ENCODE measurements at regions not wholly inside any gene's neighbourhood (a gene's known extent, or its start where the extent isn't known, plus 50 kb on each side); places are given as distances from the start of the nearest gene placed in this dataset.

DNA sequence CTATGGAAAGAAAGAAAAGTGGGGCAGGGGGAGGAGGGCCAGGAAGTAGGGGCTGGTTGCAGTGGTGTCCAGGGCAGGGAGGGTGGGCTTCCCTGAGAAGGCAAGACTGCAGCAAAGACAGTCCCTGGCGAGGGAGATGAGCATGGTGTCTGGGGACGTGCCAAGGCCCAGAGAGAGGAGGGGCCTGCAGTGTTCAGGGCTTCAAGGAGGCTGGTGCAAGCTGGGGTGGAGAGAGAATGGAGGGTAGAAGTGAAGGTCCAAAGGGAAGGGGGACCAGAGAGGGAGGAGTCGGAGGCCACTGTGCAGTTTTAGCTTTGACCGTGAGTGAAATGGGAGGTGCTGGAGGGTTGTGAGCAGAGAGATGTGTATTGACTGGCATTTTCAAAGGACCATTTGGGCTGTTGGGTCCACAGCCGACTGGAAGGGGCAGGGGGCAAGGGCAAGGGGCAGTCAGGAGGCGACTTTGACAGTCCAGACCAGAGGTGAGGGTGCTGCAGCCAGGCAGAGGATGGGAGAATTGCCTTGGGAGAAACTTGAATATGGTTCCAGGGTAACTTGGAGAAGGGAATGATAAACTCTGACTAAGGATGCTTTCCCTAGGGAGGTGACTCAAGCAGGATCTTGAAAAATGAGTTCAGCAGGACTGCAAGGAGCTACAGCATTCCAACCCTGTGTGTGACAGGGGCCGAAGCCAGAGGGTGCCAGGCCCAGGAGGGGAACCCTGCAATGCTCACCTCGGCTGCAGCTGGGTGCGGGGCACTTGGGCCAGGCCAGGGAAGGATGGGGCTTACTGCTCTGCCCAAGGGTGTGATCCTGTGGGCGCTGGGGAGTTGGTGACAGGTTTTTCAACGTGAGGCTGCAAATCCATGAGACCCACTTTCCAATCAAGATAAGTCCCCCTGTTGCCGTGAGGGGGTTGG is 177.1 kb upstream of the HAAO start:
- ChIA-PET POLR2A (interaction anchor here (0.9 to 2.0 kb wide), 4 partner anchors 125 to 257 kb away, joined by 3 to 8 read pairs (median 6); partner anchors contain the start of gene ZFP36L2), CTCF (interaction anchor here (1.5 kb wide), 1 partner anchor 259 kb away, joined by 8 read pairs; no protein-coding TSS in a partner anchor)
- H3K9me3 ChIP-seq (ENCODE audit: control insufficient read depth, insufficient read depth, low read length): peaks cover 3% of the 10 kb centered on the region
- DNase-seq (ENCODE audit: low read depth, low spot score): no peak
- no peaks in the 10 kb centered on the region for H3K27me3 ChIP-seq (ENCODE audit: control insufficient read depth, insufficient read depth, low read length)
- TF ChIP-seq, protein P1, sequence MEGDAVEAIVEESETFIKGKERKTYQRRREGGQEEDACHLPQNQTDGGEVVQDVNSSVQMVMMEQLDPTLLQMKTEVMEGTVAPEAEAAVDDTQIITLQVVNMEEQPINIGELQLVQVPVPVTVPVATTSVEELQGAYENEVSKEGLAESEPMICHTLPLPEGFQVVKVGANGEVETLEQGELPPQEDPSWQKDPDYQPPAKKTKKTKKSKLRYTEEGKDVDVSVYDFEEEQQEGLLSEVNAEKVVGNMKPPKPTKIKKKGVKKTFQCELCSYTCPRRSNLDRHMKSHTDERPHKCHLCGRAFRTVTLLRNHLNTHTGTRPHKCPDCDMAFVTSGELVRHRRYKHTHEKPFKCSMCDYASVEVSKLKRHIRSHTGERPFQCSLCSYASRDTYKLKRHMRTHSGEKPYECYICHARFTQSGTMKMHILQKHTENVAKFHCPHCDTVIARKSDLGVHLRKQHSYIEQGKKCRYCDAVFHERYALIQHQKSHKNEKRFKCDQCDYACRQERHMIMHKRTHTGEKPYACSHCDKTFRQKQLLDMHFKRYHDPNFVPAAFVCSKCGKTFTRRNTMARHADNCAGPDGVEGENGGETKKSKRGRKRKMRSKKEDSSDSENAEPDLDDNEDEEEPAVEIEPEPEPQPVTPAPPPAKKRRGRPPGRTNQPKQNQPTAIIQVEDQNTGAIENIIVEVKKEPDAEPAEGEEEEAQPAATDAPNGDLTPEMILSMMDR (IDR thresholded peaks at IDR 0.05; ENCODE audit: low read depth, low read length): no peak
- H3K4me3 ChIP-seq (ENCODE audit: low read depth, low read length): no peak overlapping the region
- peak overlapping the region; percentile 73 for H3K27ac ChIP-seq (ENCODE audit: low read depth, low read length)

DNA sequence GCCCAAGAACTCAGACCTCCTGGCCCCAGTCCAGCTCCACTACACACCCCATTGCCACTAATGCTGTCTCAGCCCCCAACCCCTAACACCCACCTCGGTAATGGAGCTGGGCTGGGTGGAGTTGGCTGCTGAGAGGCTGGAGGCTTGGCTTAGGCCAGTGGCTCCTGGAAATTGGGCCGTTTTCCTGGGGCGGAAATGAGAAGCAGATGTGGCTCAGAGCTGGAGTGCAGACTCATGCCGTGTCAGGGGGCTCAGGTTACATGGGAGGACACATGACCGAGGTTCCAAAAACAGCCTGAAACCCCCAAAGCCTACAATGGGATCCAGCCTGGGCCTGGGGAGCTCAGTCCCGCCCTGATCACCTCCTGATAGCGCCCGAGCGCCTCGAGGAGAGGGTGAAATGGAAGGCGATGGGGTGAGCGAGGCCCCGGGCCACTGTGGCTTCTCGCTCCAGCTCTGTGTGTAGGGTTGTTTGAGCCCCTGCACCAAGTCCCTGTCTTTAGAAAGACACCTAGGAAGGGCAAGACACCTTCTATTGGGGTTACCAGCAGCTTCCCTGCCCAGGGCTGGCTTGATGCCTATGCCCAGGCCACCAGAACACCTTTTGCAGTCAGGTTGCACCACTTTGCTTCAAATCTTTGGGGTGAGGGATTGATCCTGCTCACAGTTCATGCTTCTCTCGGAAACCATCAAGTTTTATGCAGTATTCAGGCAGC is 175.7 kb upstream of the HAAO start:
- DNase-seq (ENCODE audit: low read depth, low spot score): peak; percentile 81
- ChIA-PET POLR2A (interaction anchor here (0.6 to 1.2 kb wide), 3 partner anchors 74 to 253 kb away, joined by 3 to 5 read pairs (median 3); no protein-coding TSS in a partner anchor), CTCF (interaction anchor here (0.9 to 1.1 kb wide), 2 partner anchors 20 to 261 kb away, joined by 3 read pairs; no protein-coding TSS in a partner anchor)
- Histone ChIP-seq H3K27ac (ENCODE audit: low read depth, low read length) (peak overlapping the region; percentile 87), H3K9me3 (ENCODE audit: control insufficient read depth, insufficient read depth, low read length) (peaks cover 3% of the 10 kb centered on the region), H3K27me3 (ENCODE audit: control insufficient read depth, insufficient read depth, low read length) (no peaks in the 10 kb centered on the region), H3K4me3 (ENCODE audit: low read depth, low read length) (no peak overlapping the region)
- TF ChIP-seq, protein P1 (IDR thresholded peaks at IDR 0.05; ENCODE audit: low read depth, low read length): no peak

DNA sequence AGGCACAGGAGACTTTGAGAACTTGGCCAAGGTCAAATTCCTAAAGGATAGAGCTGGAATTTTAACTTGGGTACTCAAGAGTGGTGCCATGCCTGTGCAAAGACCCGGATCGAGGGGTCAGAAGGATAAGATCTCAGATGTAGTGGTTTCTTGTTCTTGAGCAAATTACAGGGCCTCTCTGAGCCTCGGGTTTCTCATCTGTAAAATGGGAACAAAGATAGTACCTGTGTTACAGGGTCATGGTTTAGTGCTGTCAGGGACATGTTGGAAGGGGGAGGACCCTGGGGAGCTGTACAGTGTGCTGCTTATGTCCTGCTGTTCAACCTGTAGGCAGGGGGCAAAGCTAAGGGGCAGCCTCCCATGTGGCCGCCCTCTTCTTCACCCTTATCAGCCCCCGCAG is 173.5 kb upstream of the HAAO start:
- no peak overlapping the region for H3K4me3 ChIP-seq (ENCODE audit: low read depth, low read length)
- DNase-seq (ENCODE audit: low read depth, low spot score): no peak
- TF ChIP-seq, protein P1 (IDR thresholded peaks at IDR 0.05; ENCODE audit: low read depth, low read length): no peak
- POLR2A ChIA-PET: interaction anchor here (0.7 to 1.3 kb wide), 2 partner anchors 260 to 1014 kb away, joined by 3 to 4 read pairs; partner anchors contain the start of gene ZFP36L2
- H3K27me3 ChIP-seq (ENCODE audit: control insufficient read depth, insufficient read depth, low read length): no peaks in the 10 kb centered on the region
- CTCF ChIA-PET: interaction anchor here (1.5 to 3.0 kb wide), 2 partner anchors 9 to 263 kb away, joined by 5 to 16 read pairs; no protein-coding TSS in a partner anchor
- H3K9me3 ChIP-seq (ENCODE audit: control insufficient read depth, insufficient read depth, low read length): no peaks in the 10 kb centered on the region
- H3K27ac ChIP-seq (ENCODE audit: low read depth, low read length): no peak overlapping the region

DNA sequence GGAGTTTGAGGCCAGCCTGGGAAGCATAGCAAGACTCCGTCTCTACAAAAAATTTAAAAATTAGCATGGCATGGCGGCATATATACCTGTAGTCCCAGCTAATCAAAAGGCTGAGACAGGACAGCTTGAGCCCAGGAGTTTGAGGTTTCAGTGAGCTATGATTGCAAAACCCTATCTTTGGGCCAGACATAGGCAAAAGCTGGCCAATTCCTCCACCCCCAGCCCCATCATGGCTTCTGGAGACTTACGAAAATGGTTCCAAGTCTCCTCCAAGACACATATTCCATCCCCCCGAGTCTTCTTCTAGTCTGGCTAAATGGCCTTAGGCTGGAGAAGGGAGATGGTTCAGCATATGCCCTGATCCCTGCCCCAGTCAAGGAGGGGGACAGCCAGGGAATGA is 172.8 kb upstream of the HAAO start:
- ChIA-PET CTCF (interaction anchor here (1.5 to 3.0 kb wide), 2 partner anchors 9 to 264 kb away, joined by 5 to 16 read pairs; no protein-coding TSS in a partner anchor), POLR2A (interaction anchor here (1.6 to 2.0 kb wide), 3 partner anchors 9 to 262 kb away, joined by 6 to 21 read pairs (median 10); partner anchors contain the start of gene ZFP36L2)
- Histone ChIP-seq H3K9me3 (ENCODE audit: control insufficient read depth, insufficient read depth, low read length) (no peaks in the 10 kb centered on the region), H3K4me3 (ENCODE audit: low read depth, low read length) (no peak overlapping the region), H3K27ac (ENCODE audit: low read depth, low read length) (peak overlapping the region; percentile 90), H3K27me3 (ENCODE audit: control insufficient read depth, insufficient read depth, low read length) (no peaks in the 10 kb centered on the region)
- DNase-seq (ENCODE audit: low read depth, low spot score): no peak
- TF ChIP-seq, protein P1 (IDR thresholded peaks at IDR 0.05; ENCODE audit: low read depth, low read length): no peak

All from AG04450 (cell line).